NCI-H1105 (cell line): ENCODE measurements at regions not wholly inside any gene's neighbourhood (a gene's known extent, or its start where the extent isn't known, plus 50 kb on each side); places are given as distances from the start of the nearest gene placed in this dataset.
A peak's percentile ranks its signal among the peaks of the same experiment; 100 is the strongest.

Experiments
- DNase-seq: peaks from one replicate; lab custom pipeline; 2025; lab: John Stamatoyannopoulos, UW

DNA sequence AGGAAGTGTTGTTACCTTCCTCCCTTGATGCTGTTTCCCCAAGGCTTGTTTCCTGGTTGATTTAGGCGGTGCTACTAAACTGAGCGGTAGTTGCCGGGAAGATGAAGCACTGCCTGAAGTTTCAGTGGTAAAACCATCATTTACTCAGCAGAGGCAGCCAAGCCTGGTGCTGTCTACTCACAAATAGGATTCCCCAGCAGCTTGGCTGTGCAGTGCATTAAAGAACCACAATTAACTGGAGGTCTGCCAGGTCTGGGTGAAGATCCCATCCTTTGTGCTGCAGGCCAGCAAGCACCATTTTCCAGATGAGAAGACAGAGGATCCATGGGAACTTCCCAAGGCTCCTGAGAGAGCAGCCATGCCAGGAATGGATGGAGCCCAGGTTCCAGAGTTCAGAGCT is 231.9 kb upstream of the E2F8 start:
- DNase-seq: no peak

DNA sequence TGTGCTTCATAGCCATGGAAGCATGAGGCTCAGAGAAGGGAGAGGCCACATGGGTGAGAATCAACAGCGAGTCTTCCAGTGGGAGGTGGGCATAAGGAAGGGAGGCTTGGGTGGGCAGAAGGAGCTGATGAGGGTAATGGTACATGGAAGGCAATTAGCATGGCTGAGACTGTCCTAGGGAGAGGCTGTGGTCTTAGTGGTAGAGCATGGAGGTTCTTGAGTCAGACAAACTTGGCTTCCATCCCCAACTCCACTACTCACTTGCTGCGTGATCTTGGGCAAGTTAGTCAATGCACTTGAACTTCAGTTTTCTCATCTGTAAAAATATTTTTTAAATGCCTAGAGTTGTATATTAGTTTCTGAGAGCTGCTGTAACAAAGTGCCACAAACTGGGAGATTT is 227.2 kb upstream of the E2F8 start:
- no peak for DNase-seq

DNA sequence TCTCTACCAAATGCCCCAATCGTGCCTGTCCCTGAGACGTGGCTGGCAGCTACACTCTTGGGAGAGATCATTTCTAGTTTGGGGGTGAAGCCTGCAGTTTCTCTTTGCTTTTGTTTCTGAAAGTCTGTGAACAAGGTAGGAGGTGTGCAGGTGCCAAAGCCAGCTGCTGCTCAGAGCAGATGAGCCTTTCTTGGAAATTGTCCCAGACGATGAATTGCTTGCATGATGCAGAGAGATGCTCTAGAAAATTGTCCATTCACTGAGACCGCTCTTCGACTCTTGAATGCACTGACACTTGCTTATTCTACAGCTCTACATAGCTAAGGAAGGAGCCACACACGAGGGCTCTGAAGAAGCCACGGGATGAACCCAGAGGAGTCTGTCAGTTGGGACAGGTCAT is 225.6 kb upstream of the E2F8 start:
- peak; percentile 77 for DNase-seq

DNA sequence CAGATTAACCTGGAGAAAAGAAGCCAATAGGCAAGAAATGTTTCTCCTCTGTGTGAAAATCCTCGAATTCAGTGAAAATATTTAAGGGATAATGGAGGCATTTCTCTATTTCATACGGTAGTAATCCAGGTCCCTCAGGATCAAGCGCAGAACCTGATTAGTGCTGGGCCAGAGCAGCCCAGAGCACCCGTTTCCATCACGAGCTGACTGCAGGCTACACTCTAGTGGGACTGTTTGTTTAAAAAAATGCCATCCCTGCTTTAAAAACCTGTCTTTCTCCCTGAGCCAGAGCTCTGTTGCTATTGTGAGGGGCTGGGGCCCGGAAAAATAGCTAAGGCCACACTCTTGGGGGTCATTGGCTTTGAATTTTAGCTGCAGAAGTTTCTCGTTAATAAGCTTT is 223.2 kb upstream of the E2F8 start:
- DNase-seq: no peak

DNA sequence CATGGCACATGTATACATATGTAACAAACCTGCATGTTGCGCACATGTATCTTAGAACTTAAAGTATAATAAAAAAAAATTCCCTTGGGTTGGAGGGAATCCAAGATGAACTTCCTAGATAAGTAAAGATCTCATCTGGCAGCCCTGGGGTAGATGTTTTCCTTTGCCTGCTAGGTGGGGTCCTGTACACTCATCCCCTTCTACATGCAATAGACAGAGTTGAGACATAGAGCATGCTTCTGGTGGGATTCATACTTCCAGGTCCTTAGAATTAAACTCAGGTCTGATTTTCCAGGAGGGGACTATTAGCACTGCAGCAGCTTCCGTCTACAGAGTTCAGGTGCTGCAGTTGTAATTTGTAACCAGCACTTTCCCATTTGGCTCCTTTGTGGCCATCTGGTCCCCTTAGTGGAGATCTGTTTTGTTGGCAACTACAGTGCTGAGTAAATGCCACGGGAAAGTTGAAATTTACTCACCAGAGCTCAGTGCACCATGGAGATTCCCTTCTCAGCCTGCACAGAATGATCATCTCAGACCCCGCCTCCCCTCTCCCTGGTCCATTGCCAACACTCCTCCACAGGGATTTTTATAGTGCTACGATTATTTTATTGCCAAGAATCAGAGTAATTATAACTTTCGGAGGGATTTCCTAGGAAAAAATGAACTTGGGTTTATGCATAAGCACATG is 220.1 kb upstream of the E2F8 start:
- DNase-seq: peak; percentile 24

DNA sequence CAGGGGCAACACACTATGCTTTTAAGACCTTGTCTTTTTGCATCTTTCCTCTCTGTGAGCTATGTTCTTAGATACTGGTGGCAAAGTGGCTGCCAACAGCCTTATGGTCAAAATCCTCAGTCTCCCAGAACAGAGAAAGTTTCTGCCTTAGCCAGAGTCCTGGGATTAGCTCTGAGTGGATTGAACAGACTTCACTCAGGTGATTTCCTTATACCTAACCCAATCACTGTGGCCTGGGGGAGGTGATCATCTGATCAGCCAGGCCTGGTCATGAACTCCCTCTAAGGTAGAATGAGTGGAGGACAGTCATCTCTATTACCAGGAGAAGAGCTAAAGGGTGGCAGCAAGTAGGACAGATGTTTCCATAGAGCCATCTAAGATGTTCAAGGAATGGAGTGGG is 218.5 kb upstream of the E2F8 start:
- no peak for DNase-seq

DNA sequence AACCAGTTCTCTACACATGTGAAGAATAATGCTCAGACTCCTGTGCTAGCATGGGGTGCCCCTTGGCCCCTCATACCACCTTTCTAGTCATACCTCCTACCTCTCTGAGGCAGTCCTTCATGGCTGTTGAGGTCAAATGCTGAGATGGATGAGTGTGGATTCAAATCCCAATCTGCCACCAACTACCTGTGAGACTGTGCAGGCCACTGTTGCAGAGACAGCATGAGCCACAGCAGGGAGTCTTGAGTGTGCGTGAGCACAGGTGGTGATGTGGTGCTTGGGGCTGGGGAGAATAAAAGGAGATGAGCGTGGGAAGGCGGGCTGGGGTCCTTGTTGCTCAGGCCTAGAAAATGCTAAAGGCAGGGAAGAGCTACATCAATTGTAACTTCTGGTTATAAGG is 218.0 kb upstream of the E2F8 start:
- no peak for DNase-seq

DNA sequence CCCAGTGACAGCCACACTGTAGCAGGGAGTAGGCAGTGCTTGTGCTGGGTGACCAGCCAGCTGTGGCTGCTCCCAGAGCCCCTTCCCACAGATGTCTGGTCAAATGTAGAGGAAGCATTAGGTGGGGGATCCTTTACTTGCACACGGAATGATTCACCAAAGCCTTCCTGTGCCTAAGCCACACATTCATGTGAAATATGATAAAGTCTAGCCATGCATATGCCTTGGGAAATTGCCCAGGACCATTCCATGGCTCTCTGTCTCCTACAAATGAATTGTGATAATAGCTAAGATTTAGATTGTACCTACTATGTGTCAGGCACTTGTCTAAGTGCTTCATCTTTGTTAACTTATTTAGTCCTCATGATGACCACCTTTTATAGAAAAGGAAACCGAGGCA is 217.5 kb upstream of the E2F8 start:
- no peak for DNase-seq

DNA sequence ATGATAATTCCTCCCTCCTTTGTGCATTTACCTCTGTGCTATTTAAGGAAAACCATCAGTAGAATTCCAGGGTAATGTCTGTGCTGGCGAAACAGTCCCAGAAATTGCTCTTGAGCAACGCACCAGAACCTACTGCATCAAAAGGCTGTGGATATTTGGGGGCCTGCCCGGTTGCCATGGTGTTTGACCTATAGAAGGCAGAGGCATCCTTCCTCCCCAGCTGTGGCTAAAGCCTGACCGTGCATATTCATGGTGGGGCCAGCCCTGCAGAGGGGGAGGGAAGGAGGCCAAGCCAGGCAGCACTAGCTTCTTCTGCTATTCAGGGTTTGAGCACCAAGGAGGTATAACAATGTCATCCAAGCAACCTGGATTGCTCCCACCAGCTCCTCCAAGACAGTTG is 215.0 kb upstream of the E2F8 start:
- no peak for DNase-seq

DNA sequence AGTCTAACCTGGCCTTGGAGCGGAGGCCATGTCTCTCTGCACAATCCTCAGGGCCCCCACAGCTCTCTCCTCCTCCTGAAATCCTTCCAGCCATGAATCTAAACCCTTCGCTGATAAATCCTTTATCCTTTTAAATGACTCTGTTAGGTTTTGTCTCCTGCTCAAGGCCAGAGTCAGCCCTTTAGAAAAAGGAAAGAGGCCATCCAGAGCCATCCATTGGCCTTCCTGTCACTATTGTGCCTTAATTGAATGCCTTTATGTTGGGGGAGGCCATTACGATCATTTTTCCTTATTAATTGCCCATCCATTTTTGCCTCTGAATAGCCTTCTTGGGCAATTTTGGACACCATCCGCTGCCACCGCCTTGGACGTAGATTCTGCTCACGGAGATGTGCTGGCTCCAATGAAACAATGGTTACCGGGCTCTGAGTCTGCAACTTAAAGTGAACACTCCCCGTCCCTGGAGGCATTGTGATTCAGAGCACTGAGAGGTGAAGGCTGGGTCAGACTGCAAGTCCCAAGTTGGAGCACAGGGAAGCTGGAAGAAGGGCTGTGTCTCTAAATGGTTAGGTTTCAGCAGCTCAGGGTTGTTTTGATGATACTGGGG is 213.0 kb upstream of the E2F8 start:
- no peak for DNase-seq

DNA sequence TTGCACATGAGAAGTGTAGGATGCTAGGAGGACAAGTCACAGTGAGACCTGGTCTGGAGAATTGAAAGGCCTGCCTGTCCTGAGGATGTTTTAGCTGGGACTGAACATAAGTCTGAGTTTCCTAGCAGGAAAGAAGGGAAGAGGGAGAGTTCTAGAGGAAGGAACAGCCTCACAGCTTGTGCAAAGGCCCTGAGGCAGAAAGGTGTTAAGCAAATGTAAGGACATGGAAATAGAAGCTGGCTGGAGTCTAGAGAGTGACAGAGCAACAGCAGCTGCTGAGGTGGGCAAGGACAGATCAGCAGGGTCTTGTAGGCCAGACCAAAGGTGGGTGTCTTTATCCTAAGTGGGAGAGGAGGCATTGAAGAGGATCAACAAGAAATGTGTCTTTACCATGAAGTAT is 210.9 kb upstream of the E2F8 start:
- DNase-seq: no peak

DNA sequence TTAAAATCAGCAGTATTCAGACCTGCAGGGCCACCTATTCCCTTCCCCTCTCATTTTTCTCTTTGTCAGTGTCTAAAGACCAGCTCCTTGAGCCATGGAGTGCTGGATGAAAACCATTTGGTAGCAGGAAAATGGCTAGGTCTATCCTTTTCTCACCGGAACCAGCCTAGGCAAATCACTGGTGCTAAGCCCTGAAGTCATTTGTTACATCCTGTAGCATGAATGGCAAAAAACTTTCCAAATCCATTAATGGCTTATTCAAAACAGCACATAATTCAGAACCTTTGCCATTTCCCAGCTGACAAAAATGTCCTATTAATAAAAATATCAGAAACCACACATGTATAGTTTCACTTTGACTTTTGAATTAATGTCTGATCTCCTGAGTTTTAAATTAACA is 209.5 kb upstream of the E2F8 start:
- no peak for DNase-seq

DNA sequence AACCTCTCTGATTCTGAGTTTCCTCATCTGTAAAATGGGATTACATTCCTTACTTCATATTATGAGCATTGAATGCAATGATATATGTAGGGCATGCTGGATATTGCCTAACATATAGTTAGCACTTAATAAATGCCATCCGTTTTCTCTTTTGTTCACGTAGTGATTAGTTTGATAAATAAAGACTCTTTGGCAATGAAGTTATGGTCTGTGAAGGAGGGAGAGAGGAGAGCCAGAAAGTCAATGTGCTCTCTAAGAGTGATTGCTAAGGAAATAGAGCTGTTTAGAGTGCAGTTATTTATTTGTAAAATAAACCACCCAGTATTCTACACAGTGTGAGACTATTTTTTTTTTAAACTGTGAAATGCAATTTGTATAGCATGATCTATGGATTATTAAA is 207.9 kb upstream of the E2F8 start:
- no peak for DNase-seq

DNA sequence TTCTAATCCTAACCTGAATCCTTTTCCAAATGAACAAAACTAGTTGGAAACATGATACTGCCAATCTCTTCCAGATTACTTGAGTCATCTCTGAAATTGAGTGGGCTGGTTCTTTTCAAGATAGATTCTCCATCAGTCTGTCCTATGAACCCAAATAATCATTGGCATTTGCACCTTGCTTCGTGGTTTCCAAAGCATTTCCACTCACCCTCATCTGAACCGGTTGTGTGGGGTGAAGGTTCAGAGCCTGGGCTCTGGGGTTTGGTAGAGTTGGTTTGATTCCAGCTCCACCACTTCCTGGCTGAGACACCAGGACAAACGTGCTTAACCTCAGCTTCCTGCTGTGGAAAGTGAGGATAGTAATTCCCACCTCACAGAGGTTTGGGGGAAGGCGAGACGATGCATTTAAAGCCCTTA is 206.4 kb upstream of the E2F8 start:
- DNase-seq: no peak

DNA sequence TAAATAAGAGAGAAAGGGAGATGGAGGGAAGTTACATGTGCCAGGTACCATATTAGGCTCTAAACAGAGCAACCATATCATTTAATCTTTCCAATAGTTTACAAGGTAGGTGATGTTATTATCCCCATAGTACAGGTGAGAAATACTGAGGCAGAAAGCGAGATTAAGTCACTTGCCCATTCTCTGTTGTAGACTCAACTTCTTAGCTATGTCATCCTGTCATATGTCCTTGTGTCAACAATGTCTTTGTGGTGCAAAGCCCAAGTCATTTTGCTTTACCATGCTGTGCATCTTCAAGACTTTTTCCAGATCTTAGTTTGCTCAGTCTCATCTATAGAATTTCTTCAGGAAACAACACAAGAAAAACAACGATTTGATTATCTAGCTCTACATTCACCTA is 205.0 kb upstream of the E2F8 start:
- DNase-seq: no peak

DNA sequence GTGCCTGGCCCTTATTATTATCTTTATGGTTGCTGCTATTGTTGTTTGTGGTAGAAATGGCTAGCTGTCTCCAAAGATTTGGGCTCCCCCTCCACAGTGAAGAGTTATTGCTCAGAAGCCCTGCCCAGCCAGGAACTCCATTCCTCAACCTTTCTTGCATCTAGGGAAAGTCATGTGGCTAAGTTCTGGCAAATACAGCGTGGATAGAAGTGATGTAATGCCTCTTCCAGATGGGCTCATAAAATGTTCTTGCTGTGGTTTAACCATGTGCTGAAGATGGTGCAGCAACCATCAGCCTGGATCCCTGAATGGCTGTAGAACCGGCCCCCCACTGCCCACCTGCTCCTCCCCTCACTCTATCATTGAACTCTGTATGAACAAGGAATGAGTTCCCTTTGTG is 203.5 kb upstream of the E2F8 start:
- DNase-seq: no peak

DNA sequence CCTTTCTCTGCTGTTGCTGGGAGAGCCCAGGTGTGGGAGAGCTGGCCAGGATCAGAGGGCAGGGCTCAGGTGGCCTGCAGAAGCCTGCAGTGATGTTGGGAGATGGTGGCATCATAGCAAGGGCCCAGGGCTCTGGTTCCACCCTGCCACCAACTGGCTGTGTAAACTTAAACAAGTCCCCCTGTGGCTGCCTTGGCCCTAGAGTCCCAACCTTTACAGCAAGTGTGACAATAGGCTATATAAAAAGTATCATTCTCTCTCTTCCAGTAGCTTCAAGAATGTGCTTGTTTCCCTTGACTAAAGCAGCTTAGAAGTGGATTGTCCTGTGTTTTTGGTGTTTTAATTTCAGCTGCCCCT is 201.8 kb upstream of the E2F8 start:
- DNase-seq: no peak

DNA sequence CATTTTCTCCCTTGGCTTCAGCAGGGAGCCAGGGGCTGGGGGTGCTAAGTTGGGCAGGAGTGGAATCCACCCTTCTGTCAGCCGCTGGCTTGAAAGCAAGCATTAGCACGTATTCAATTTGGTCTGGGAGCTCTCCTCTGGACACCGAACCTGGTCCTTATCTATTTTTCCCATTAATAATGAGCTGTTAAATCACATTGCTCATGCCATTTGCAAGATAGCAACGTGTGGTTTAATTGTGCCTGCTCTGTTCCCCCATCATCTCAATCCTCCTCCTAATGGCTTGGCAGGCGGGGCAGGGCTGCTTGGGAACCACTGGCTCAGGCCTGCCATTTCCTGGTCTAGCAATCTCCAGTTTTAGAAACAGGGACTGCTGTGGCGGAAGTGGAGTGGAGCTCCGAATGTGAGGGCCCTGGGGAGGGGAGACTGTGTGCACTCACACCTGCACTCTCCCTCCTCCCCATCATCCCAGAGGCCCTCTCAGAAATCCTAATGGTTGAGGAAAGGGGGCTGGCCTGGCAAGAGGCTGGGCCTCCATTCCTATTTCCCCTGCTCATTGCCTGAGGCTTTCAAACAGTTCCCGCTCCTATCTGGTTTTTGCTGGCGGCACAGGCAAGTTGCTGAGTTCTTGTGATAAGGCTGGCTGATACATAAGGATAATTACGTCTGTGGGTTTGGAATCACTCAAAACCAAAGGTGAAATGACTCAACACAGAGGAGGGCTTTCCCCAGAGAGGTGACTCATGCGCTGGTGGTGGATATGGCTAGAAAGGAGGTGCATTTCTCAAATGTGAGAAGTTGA is 201.2 kb upstream of the E2F8 start:
- no peak for DNase-seq

DNA sequence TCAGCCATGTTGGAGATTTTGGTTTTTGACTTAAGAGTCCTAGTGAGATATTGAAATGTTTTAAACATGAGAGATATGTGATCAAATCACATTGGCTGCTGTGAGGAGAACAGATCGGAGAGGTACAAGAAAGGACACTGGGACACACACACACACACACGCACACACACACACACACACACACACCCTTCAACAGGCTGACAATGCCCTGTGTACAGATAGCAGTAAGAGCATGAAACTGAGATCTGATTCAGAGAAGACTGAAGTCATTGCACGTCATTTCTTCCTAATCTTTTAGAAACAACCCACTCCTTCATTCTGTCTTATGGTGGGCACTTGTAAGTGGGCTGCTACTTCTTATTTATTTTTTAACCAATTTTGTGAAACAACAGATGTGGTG is 200.5 kb upstream of the E2F8 start:
- DNase-seq: no peak

DNA sequence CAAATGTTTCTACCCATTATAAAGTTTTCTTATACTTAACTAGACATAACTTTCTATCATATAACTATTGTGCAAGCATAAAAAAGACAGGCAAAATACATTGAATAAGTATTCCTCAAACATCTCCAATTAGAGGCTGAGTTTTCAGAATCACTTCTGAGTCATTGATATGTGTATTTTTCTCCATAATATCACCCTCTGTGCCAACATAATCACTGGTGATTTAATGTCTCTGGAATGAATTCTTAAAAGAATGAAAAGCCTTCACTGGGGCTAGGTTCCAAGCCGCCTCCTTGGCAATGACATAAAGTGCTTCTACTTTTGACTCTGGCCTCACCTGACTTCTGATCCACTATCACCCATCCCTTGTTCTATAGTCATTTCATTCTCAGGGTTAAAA is 197.0 kb upstream of the E2F8 start:
- DNase-seq: no peak

DNA sequence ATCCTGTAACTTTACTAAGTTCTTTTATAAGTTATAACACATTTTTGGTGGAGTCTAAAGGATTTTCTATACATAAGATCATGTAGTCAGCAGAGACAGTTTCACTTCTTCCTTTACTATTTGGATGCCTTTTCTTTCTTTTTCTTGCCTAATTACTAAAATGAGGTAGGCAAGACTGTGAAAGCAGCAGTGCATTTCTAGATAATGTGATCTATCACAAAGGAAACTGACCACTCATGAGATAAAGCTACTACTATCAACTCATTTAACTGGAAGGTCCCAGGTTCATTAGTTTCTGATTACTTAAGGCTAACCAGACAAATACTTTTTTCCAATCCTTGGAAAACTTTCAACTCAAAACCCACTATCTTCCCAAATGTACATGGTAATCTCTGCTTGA is 196.2 kb upstream of the E2F8 start:
- DNase-seq: no peak

DNA sequence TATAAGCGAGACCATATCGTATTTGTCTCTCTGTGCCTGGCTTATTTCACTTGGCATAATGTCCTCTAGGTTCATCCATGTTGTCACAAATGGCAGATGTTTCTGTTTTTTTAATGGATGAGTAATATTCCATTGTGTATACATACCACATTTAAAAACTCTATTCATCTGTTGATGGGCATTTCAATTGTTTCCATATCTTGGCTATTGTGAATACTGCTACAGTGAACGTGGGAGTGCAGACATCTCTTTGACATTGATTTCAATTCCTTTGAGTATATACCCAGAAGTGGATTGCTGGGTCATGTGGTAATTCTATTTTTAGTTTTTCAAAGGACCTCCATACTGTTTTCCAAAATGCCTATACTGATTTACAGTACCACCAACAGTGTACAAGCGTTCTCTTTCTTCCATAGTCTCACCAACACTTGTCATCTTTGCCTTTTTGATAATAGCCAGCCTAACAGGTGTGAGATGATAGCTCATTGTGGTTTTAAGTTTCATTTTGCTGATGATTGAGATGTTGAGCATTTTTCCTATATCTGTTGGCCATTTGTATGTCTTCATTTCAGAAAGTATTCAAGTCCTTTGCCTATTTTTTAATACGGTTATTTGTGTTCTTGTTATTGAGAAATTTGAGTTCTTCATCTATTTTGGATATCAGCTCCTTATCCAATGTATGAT is 194.7 kb upstream of the E2F8 start:
- DNase-seq: no peak

DNA sequence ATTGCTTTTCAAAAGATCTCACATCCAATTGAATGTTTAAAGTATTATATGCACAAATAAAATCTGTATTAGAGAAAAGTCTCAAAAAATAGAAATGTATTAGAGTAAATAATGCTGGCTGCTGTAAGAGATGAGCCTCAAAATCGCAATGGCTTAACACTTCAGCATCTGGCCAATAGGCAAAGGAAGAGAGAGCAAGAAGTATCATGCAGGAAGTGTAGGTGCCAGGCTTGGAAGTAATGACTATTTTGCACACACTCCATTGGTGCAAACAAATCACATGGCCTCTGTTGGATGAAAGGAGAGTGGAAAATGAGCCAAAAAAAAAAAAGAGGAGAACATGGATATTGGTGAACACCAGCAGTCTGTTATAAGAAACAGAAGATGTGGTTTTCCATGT is 193.0 kb upstream of the E2F8 start:
- no peak for DNase-seq
